Hepatocyte (in vitro differentiated cells): ENCODE measurements at regions not wholly inside any gene's neighbourhood (a gene's known extent, or its start where the extent isn't known, plus 50 kb on each side); places are given as distances from the start of the nearest gene placed in this dataset.

ENCODE experiments used
- CTCF ChIP-seq: fragments of 200-600 bp; sonication (generic); IDR thresholded peaks from 2 replicates; pipeline ENCODE4 v1.5.1; 2016; ENCODE audit warnings: antibody characterized with exemption, mild to moderate bottlenecking; ENCODE audit not compliant: poor library complexity
- EZH2 ChIP-seq: fragments of 200-600 bp; sonication (generic); IDR thresholded peaks from 2 replicates; pipeline ENCODE4 v1.6.1; 2016; ENCODE audit warnings: antibody characterized with exemption, mild to moderate bottlenecking, borderline replicate concordance
- EZH2phosphoT487 ChIP-seq: fragments of 200-600 bp; sonication (generic); IDR thresholded peaks from one replicate; pipeline ENCODE4 v1.6.1; 2018; ENCODE audit warnings: antibody characterized with exemption, mild to moderate bottlenecking, low read depth, moderate library complexity; ENCODE audit not compliant: unreplicated experiment, severe bottlenecking

- TF ChIP-seq CTCF = no peak
- TF ChIP-seq EZH2 = no peak
- no peak for TF ChIP-seq EZH2phosphoT487
Measured at GRCh38 chr15:38696109-38696727, 131.6 kb upstream of the RASGRP1 start.
